Fibroblast of lung (primary cell): ENCODE measurements at regions not wholly inside any gene's neighbourhood (a gene's known extent, or its start where the extent isn't known, plus 50 kb on each side); places are given as distances from the start of the nearest gene placed in this dataset.

ENCODE experiments used
- CTCF ChIP-seq, 2 donors: IDR thresholded peaks in 1 of 2; conservative IDR thresholded peaks in 1 of 2; 1 replicate in 1 of 2; 2 replicates in 1 of 2; pipeline ENCODE4 v1.5.1; 2011 to 2012; ENCODE audit warnings: low read length in 2 of 2, control low read depth in 1 of 2, inconsistent platforms in 1 of 2, low read depth in 1 of 2, mild to moderate bottlenecking in 1 of 2
- EZH2 ChIP-seq: IDR thresholded peaks from 2 replicates; pipeline ENCODE4 v1.5.1; 2012; ENCODE audit warnings: low read length, control low read depth, mild to moderate bottlenecking; ENCODE audit errors: missing control alignments

GRCh38 chr21:16181018-16181417 lies 451.2 kb downstream of the USP25 start:
- TF ChIP-seq CTCF (conservative IDR thresholded peaks at IDR 0.05 in 1 of 2, IDR thresholded peaks at IDR 0.05 in 1 of 2; ENCODE audit: low read depth in 1 of 2, low read length in 2 of 2) = no peak
- TF ChIP-seq EZH2 = no peak
